ENCODE measurements at regions not wholly inside any gene's neighbourhood (a gene's known extent, or its start where the extent isn't known, plus 50 kb on each side); places are given as distances from the start of the nearest gene placed in this dataset.

DNA sequence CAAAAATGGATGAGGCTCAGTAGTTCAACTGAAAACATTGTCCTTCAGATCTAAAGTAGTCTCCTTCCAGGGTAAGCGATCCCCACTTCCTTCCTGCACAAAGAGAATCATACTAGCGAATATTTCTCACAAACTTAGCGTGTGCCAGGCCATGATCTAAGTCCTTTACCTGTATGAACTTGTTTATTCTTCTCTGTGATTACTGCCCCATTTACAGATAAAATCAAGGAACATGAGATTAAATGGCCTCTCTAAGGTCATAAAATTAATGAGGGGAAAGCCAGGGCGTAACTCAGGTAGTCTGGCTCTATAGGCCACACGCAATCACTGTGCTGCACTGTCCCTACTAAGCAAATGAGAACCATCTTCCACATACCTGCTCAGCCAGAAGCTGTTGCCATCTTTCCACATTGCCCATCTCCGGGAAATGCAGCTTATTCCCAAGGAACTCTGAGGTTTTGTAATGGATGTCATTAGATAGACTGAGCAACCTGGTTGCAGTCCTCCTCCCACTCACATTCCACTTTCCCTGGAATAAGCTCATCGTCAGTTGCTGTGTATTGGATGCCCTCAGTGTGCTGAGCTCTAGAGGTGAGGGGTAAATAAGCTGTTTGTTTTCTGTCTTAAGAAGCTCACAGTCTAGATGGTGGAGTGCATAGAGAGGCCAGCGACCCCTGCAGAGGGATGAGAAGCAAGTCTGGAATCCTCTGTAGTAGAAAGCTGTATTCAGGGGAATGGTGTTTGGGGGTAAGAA lies 146.3 kb downstream of the SNX19 start:
- TF ChIP-seq HDGF (IDR thresholded peaks at IDR 0.05; ENCODE audit: borderline replicate concordance) (no peak), SUZ12 (IDR thresholded peaks at IDR 0.05) (no peak), FOXM1 (IDR thresholded peaks at IDR 0.05; ENCODE audit: borderline replicate concordance) (no peak), FOXA1 (IDR thresholded peaks at IDR 0.05) (no peak)

Data from HEK293T (cell line).